Lower lobe of right lung (tissue), 2 donors: ENCODE measurements at regions not wholly inside any gene's neighbourhood (a gene's known extent, or its start where the extent isn't known, plus 50 kb on each side); places are given as distances from the start of the nearest gene placed in this dataset.

Source experiments
- ATAC-seq, 2 donors: fragments of 200-7000 bp; cut with Tn5 transposase; one replicate each; pipeline ENCODE4 v1.9.1; 2020 to 2022; ENCODE audit warnings: mild to moderate bottlenecking in 2 of 2, moderate library complexity in 2 of 2
- DNase-seq: peaks from one replicate; pipeline ENCODE4 v3.0.0-alpha.2; 2020
- H3K27ac ChIP-seq: fragments of 200-600 bp; one replicate; pipeline ENCODE4 v1.8.0; 2022
- H3K27me3 ChIP-seq: fragments of 200-600 bp; one replicate; pipeline ENCODE4 v1.8.0; 2022; ENCODE audit warnings: low read depth
- H3K36me3 ChIP-seq: fragments of 200-600 bp; one replicate; pipeline ENCODE4 v1.8.0; 2022; ENCODE audit warnings: mild to moderate bottlenecking
- H3K4me1 ChIP-seq: fragments of 200-600 bp; one replicate; pipeline ENCODE4 v1.8.0; 2022
- H3K4me3 ChIP-seq: fragments of 200-600 bp; one replicate; pipeline ENCODE4 v1.8.0; 2022; ENCODE audit warnings: mild to moderate bottlenecking
- H3K9me3 ChIP-seq: fragments of 200-600 bp; one replicate; pipeline ENCODE4 v1.8.0; 2022
- CTCF ChIP-seq: fragments of 200-600 bp; IDR thresholded peaks from one replicate; pipeline ENCODE4 v1.8.0; 2022; ENCODE audit warnings: antibody characterized with exemption, mild to moderate bottlenecking
- intact Hi-C: fragments of 100-400 bp; cut with DNase I; formaldehyde crosslinking; loops from one replicate; pipeline ENCODE4 v1.11.0; 2022
- donor health status: DM: no; HTN: yes; CAD: no; lungs with severe emphysema.

DNA sequence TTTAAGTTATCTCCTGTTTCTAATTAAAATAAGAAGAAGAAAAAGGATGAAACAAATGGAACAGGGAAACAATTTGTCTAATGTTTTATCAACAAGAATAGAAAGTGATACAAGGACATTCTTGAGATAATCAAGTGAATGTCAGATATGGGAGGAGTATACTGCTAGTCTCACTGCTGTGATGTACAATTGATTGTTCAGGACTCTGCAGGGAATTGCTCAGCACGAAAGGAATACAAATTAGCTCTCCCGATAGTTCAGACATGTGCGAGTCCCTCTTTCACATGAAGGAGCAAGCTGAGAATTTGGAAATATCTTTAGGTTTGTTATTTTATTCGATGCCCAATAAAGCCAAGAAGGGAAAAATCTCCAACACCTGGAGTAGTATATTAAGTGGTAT lies 57.3 kb upstream of the FSTL5 start:
- no peaks in the 10 kb centered on the region for H3K9me3 ChIP-seq
- no peak overlapping the region for H3K4me3 ChIP-seq
- no peak for ATAC-seq
- TF ChIP-seq CTCF: no peak
- intact Hi-C loops: no loop called here
- H3K4me1 ChIP-seq: no peaks in the 10 kb centered on the region
- no peak overlapping the region for H3K27ac ChIP-seq
- no peaks in the 10 kb centered on the region for H3K36me3 ChIP-seq
- DNase-seq: no peak
- no peaks in the 10 kb centered on the region for H3K27me3 ChIP-seq
